NCI-H1436 (cell line): ENCODE measurements at regions not wholly inside any gene's neighbourhood (a gene's known extent, or its start where the extent isn't known, plus 50 kb on each side); places are given as distances from the start of the nearest gene placed in this dataset.

Experiments used
- DNase-seq: peaks from one replicate; lab custom pipeline; 2025; lab: John Stamatoyannopoulos, UW

GRCh38 chr10:117424883-117425649 lies 49.8 kb upstream of the PDZD8 start:
- DNase-seq: peak; percentile 19
